ENCODE measurements at regions not wholly inside any gene's neighbourhood (a gene's known extent, or its start where the extent isn't known, plus 50 kb on each side); places are given as distances from the start of the nearest gene placed in this dataset.
"Not testable (repeated sequence)": the region's sequence is repeated elsewhere in the genome, so short reads cannot be mapped to it uniquely, and the experiment has no call there.

- no peak for DNase-seq
- no peaks in the 10 kb centered on the region for H3K4me1 Mint-ChIP-seq (ENCODE audit: low read depth)
- no peak overlapping the region for H3K4me3 Mint-ChIP-seq
- no peak overlapping the region for H3K27ac Mint-ChIP-seq
- no peaks in the 10 kb centered on the region for H3K36me3 Mint-ChIP-seq (ENCODE audit: low read depth)
- no peaks in the 10 kb centered on the region for H3K27me3 Mint-ChIP-seq
- H3K9me3 Mint-ChIP-seq: no peaks in the 10 kb centered on the region
Observed at GRCh38 chr4:120207021-120207420, 140.4 kb upstream of the MAD2L1 start.

GRCh38 chr4:120202222-120202621, 135.6 kb upstream of the MAD2L1 start:
- Mint-ChIP-seq H3K9me3 (no peaks in the 10 kb centered on the region), H3K36me3 (ENCODE audit: low read depth) (no peaks in the 10 kb centered on the region), H3K4me1 (ENCODE audit: low read depth) (no peaks in the 10 kb centered on the region), H3K27me3 (no peaks in the 10 kb centered on the region), H3K27ac (no peak overlapping the region), H3K4me3 (no peak overlapping the region)
- DNase-seq: no peak

- not testable (repeated sequence) for DNase-seq; H3K9me3 Mint-ChIP-seq; H3K27ac Mint-ChIP-seq; H3K36me3 Mint-ChIP-seq (ENCODE audit: low read depth); H3K27me3 Mint-ChIP-seq; H3K4me3 Mint-ChIP-seq; H3K4me1 Mint-ChIP-seq (ENCODE audit: low read depth)
Observed at GRCh38 chr4:120200573-120201110, 134.0 kb upstream of the MAD2L1 start.

- Mint-ChIP-seq H3K27ac (no peak overlapping the region), H3K27me3 (no peaks in the 10 kb centered on the region), H3K36me3 (ENCODE audit: low read depth) (no peaks in the 10 kb centered on the region), H3K9me3 (no peaks in the 10 kb centered on the region), H3K4me1 (ENCODE audit: low read depth) (no peaks in the 10 kb centered on the region), H3K4me3 (no peak overlapping the region)
- no peak for DNase-seq
Observed at GRCh38 chr4:120198411-120198810, 131.8 kb upstream of the MAD2L1 start.

DNA sequence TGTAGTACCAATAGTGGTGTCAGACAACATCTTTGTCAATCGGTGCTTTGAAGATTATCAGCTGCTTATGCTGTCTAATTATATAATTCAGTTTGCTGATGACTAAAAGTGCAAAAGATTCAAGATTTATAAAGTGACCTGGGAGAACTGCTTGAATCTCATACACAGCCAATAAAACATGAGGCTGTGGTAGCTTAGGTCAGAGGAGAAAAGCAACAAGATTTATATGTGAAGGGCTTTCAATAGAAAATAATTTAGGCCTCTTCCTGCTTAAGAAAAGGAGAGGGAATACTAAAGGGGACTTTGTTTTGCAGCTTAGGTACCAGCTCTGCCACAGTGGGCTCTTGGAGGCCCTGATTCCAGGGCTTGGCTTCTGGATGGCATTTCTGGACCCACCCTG, 111.0 kb upstream of the MAD2L1 start:
- Mint-ChIP-seq H3K4me1 (ENCODE audit: low read depth) (no peaks in the 10 kb centered on the region), H3K27me3 (peaks cover 27% of the 10 kb centered on the region), H3K27ac (no peak overlapping the region), H3K9me3 (peaks cover 7% of the 10 kb centered on the region), H3K4me3 (no peak overlapping the region), H3K36me3 (ENCODE audit: low read depth) (no peaks in the 10 kb centered on the region)
- no peak for DNase-seq

DNA sequence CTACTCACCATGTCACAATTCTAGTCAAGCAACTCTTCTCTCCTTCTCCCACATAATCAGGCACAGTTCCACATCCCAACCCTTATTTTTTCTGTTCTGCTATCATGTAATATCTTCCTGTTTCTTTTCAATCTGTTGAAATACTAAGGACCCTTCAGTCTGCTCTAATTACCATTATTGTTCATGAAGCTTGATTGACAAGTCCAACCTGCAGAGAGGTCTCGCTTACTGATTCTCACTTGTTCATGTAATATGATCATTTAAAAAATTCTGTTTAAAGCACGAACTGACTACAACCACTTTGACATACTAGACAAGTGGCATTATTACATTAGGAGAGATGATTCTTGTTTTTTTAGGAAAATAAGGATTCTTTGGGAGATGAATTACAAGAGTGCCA, 108.6 kb upstream of the MAD2L1 start:
- Mint-ChIP-seq H3K36me3 (ENCODE audit: low read depth) (no peaks in the 10 kb centered on the region), H3K9me3 (peaks cover 4% of the 10 kb centered on the region), H3K27me3 (peaks cover 27% of the 10 kb centered on the region), H3K4me1 (ENCODE audit: low read depth) (no peaks in the 10 kb centered on the region), H3K27ac (no peak overlapping the region), H3K4me3 (no peak overlapping the region)
- DNase-seq: no peak

DNA sequence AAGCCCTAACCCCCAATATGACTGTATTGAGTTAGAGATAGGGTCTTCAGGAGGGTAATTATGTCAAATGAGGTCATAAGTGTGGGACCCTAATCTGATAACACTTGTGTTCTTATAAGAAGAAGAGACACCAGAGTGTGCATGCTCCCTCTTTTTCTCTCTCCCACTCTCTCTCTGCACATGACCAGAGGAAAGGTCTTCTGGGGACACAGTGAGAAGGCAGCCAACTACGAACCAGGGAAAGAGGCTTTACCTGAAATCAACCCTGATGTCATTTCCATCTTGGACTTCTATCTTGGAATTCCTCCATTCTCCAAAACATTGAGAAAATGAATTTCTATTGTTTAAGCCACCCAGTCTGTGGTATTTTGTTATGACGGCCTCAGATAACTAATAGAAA, 97.2 kb upstream of the MAD2L1 start:
- no peaks in the 10 kb centered on the region for H3K9me3 Mint-ChIP-seq
- H3K4me3 Mint-ChIP-seq: no peak overlapping the region
- no peak for DNase-seq
- H3K4me1 Mint-ChIP-seq (ENCODE audit: low read depth): no peaks in the 10 kb centered on the region
- H3K27ac Mint-ChIP-seq: no peak overlapping the region
- H3K36me3 Mint-ChIP-seq (ENCODE audit: low read depth): no peaks in the 10 kb centered on the region
- no peaks in the 10 kb centered on the region for H3K27me3 Mint-ChIP-seq

DNA sequence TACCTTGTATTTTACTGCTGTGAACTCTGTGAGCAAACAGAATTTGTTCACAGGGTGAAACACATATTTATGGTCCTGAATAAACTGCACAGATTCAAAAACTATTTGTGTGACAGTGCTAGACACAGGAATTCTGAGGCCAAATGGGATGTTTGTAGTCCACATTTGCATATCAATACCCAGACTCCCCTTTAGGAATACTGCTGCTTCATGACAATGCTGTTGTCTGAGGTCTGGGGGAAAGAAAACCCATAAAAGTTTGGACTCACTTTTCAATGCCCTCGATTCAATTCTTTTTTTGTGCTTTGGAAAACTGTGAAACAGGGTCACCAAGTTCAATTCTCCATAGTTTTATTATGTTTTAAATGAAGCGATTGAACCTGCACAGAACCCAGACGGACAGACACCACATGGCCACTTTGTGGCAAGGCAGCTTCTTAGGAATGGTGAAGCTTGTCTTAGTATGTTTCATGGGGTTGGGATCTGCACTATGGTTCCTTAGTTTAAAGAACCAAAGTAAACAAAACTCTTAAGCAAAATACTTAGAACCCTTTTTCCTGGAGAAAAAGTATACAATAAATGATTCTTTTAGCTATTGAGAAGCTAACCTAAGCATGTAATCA, 92.3 kb upstream of the MAD2L1 start:
- H3K27ac Mint-ChIP-seq: no peak overlapping the region
- H3K27me3 Mint-ChIP-seq: no peaks in the 10 kb centered on the region
- H3K36me3 Mint-ChIP-seq (ENCODE audit: low read depth): no peaks in the 10 kb centered on the region

GRCh38 chr4:120158046-120158445, 91.4 kb upstream of the MAD2L1 start:
- Mint-ChIP-seq H3K4me1 (ENCODE audit: low read depth) (no peaks in the 10 kb centered on the region), H3K36me3 (ENCODE audit: low read depth) (no peaks in the 10 kb centered on the region), H3K4me3 (no peak overlapping the region), H3K9me3 (no peaks in the 10 kb centered on the region), H3K27ac (no peak overlapping the region), H3K27me3 (no peaks in the 10 kb centered on the region)
- DNase-seq: no peak

More for the DNA sequence above, 92.3 kb upstream of the MAD2L1 start:
- DNase-seq: no peak
- Mint-ChIP-seq H3K4me3 (no peak overlapping the region), H3K4me1 (ENCODE audit: low read depth) (no peaks in the 10 kb centered on the region), H3K9me3 (no peaks in the 10 kb centered on the region)

DNA sequence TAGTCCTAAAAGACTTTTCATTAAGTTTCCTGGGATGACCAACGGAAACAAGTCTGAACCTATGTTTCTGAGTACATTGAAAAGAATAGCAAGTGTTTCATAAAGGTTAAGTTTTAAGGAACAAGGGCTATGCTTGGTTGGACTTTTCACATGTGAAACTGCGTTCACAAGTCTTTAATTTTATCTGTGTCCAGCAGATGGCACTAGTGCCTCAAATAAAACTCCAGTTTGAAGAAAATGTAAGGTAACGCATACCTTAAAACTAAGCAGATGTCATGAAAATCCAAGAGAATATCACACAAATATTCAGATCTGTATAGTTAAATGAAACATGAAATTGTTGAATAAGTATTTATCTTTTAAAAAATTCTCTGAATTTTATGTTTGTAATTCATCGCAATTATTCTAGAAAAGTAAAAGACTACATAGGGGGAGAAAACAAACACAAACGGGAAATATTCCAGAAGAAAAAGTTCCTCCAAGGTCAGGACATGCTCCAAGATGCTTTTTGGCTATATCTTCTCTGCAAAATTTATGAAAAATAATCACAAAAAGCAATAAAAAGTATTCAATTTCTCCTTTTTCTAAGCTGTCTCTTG, 89.6 kb upstream of the MAD2L1 start:
- no peaks in the 10 kb centered on the region for H3K4me1 Mint-ChIP-seq (ENCODE audit: low read depth)
- H3K4me3 Mint-ChIP-seq: no peak overlapping the region
- no peak for DNase-seq
- H3K27me3 Mint-ChIP-seq: no peaks in the 10 kb centered on the region
- no peak overlapping the region for H3K27ac Mint-ChIP-seq
- H3K36me3 Mint-ChIP-seq (ENCODE audit: low read depth): no peaks in the 10 kb centered on the region
- H3K9me3 Mint-ChIP-seq: no peaks in the 10 kb centered on the region

- Mint-ChIP-seq H3K36me3 (ENCODE audit: low read depth) (no peaks in the 10 kb centered on the region), H3K9me3 (no peaks in the 10 kb centered on the region), H3K4me1 (ENCODE audit: low read depth) (no peaks in the 10 kb centered on the region), H3K27me3 (no peaks in the 10 kb centered on the region), H3K4me3 (no peak overlapping the region), H3K27ac (no peak overlapping the region)
- DNase-seq: no peak
Observed at GRCh38 chr4:120155287-120155686, 88.6 kb upstream of the MAD2L1 start.

DNA sequence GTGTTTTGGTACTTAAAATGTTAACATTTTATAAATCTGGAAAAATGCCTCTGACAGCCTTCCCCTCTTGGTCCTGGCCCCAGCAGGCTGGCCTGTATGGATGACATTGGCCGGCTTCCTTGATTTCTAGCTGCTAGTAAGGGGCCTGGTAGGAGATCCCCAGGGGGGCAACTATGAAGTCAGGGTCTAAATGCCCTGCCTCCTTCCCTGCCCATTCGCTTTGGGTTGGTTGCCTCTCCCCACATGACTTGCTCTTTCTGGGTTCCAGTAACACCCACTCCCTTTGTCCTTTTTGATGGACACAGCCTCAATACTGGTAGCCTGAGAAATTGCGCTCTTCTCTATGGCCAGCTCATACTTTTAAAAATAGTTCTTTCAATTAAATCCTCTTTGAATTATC, 78.0 kb upstream of the MAD2L1 start:
- H3K4me3 Mint-ChIP-seq: no peak overlapping the region
- no peaks in the 10 kb centered on the region for H3K9me3 Mint-ChIP-seq
- no peak for DNase-seq
- H3K4me1 Mint-ChIP-seq (ENCODE audit: low read depth): no peaks in the 10 kb centered on the region
- no peaks in the 10 kb centered on the region for H3K36me3 Mint-ChIP-seq (ENCODE audit: low read depth)
- no peaks in the 10 kb centered on the region for H3K27me3 Mint-ChIP-seq
- H3K27ac Mint-ChIP-seq: no peak overlapping the region

DNA sequence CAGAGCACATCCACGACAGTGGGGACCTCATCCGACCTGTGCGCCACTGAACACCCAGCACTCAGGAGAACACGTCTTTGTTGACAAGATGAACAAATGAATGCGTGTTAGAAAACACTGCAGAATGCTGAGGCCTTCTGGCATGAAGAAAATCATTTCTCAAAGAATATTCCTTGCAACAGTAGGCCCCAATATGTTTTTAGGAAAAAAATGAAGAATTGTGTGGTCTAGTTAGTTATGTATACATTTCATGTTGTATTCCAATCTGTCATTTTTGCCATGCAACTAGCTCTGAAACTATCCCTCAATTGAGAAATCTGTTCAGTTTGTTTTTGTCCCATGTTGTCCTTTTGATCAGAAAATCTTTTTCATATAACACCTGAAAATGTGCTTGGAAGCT, 77.4 kb upstream of the MAD2L1 start:
- no peak overlapping the region for H3K27ac Mint-ChIP-seq
- DNase-seq: no peak
- no peaks in the 10 kb centered on the region for H3K9me3 Mint-ChIP-seq
- H3K27me3 Mint-ChIP-seq: no peaks in the 10 kb centered on the region
- H3K4me1 Mint-ChIP-seq (ENCODE audit: low read depth): no peaks in the 10 kb centered on the region
- no peak overlapping the region for H3K4me3 Mint-ChIP-seq
- H3K36me3 Mint-ChIP-seq (ENCODE audit: low read depth): no peaks in the 10 kb centered on the region

DNA sequence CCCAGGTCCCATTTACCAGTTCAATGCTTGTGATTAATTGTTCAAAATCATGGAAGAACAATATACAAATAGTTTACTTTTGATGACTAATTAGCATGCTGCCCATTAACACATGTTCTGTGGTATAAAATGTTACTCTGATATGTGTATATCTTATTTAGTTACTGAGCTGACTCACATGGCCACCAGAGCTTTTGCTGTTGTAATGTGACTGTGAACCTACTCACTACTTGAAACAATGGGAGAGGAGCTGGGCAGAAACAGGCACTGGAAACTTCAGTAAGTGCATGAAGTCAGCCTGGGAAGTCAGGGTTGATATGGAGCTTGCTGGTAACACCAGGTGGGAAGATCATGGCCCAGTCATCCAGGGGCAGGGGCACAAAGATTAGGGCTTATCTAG, 72.7 kb upstream of the MAD2L1 start:
- DNase-seq: no peak
- H3K27me3 Mint-ChIP-seq: peaks cover 3% of the 10 kb centered on the region
- H3K36me3 Mint-ChIP-seq (ENCODE audit: low read depth): no peaks in the 10 kb centered on the region

DNA sequence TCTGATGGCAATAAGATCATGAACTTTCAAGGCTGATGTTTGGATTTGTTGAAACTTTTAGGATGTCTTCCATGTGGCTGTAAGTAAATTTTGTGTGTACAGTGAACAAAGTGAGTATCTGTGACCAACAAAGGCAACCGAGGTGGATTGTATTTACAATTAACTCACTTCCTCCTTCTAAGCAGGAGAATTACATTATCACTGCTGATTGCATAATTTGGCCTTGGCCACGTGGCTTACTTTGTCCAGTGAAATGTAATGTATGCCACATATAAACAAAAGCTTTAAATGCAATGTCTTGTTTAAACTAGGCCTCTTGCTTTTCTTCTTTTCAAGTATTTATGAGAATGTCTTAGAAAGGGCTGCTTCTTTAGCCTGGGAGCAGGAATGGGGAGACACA, 66.3 kb upstream of the MAD2L1 start:
- no peak for DNase-seq
- Mint-ChIP-seq H3K4me1 (ENCODE audit: low read depth) (no peaks in the 10 kb centered on the region), H3K36me3 (ENCODE audit: low read depth) (no peaks in the 10 kb centered on the region), H3K9me3 (no peaks in the 10 kb centered on the region), H3K4me3 (no peak overlapping the region), H3K27me3 (peaks cover 3% of the 10 kb centered on the region), H3K27ac (no peak overlapping the region)

More for the DNA sequence above, 72.7 kb upstream of the MAD2L1 start:
- Mint-ChIP-seq H3K4me1 (ENCODE audit: low read depth) (no peaks in the 10 kb centered on the region), H3K4me3 (no peak overlapping the region), H3K27ac (no peak overlapping the region), H3K9me3 (no peaks in the 10 kb centered on the region)
